Dedifferentiated amniotic fluid mesenchymal stem cell (primary cell): ENCODE measurements at regions not wholly inside any gene's neighbourhood (a gene's known extent, or its start where the extent isn't known, plus 50 kb on each side); places are given as distances from the start of the nearest gene placed in this dataset.
"Not testable (repeated sequence)": the region's sequence is repeated elsewhere in the genome, so short reads cannot be mapped to it uniquely, and the experiment has no call there.

Source experiments
- DNase-seq: peaks from one replicate; pipeline ENCODE4 v3.0.0-alpha.2; 2016; ENCODE audit errors: extremely low spot score

DNA sequence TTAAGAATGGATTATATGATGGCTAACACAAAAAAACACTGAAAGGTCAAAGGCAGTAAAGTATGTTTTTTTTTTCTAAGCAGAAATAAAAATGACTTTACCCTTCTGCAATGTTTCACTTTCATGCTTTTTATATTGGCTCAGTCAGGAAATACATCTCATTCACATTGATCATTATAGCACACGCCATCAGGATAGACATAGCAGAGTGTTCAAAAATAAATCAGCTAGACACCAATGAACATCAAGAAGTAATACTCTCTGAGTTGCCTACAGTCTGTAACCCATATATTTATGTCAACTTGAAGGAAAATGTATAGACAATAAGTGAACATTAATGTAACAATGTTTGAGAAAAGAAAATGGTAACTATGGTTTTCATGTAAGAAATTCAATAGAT is 535.2 kb upstream of the EPHA7 start:
- DNase-seq = no peak

DNA sequence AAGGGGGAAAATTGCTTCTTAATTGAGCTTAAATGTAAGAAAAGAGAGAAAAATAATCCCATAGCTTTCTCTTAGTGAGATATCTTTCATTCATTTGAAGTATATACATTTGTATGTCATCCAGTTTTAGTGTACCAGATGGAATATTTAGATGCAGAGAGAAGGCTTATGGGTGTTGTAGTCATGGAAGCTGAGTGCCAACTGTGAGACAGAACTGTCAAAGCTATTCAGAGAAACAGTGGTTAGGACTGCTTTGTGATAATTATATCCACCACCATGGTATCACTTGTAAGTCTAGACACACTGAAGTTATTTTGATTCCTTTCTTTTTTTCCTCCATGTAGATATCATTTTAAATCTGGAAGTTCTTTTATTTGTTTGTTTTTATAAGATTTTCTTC is 524.3 kb upstream of the EPHA7 start:
- DNase-seq = no peak

DNA sequence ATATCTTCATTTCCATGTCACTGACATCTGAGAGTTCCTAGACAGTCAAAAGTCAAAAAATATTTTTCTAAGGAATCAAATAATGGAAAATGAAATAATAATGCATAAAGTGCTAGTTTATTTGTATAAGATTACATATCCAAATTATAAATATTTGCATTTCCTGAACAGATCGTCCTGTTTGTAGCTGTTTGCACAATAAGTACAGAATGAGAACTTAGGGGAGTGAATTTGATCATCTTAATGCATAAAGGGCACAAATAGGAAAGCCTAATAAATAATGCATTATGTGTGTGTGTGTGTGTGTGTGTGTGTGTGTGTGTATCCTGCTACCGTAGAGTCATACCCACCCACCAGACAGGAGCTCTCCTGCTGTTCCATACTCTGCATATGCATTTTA is 521.0 kb upstream of the EPHA7 start:
- no peak for DNase-seq

DNA sequence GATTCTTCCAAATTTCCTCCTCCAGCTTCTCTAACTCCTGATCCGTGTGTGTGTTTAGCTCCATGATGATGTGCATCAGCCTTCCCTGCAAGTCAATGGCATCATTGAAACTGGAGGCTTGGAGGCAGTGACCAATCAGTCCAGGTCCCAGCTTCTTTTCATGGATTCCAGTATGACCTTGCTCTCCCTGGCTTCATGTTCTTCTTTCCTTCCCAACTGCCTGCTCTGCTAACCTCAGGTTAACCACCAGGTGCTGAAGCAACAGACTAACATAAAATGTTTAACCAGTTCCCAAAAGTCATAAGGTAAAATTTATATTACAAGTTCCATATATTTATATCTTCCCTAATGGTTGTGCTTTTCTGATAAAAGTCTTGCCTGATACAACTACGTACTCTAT is 512.8 kb upstream of the EPHA7 start:
- no peak for DNase-seq

DNA sequence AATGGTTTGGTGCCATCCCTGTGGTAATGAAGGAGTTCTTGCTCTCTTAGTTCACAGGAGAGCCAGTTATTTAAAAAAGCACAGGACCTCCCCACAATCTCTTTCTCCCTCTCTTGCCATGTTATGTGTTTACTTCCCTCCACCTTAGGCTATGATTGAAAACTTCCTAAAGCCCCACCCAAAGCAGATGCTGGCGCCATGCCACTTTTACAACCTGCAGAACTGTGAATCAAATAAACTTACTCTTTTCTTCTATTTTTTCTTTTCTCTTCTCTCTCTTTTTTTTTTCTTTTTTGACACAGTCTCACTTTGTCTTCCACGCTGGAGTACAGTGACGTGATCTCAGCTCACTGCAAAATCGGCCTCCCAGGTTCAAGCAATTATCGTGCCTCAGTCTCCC is 508.4 kb upstream of the EPHA7 start:
- no peak for DNase-seq

DNA sequence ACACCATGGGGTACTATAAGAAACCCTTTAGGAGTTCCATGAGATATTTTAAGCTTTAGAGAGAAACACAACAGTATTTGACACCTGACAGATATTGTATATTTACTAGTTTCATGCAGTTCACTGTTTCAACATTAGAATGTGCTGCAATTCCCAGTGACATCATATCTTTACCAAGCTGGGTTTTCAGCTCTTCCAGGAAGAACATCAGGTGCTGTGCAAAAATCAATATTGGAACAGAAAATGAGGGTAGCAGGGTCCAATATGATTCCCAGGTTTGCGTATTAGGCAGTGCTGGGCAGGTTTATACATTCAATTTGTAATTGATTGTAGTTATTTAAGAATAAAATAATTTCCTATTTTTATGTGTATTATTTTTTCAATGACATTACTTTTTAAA is 500.0 kb upstream of the EPHA7 start:
- DNase-seq = no peak

DNA sequence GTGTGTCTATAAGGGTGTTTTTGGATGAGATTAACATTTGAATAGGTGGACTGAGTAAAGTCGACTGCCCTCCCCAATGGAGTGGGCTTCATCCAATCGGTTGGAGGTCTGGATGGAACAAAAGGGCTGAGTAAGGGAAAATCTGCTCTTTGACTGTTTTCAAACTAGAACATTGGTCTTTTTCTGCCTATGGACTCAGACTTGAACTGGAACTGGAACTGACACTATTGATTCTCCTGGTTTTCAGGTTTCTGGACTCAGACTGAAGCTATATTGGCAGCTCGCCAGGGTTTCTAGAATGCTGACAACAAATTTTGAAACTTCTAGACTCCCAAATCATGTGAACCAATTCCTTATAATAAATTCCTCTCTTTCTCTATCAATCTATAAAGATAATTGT is 498.9 kb upstream of the EPHA7 start:
- DNase-seq = no peak

DNA sequence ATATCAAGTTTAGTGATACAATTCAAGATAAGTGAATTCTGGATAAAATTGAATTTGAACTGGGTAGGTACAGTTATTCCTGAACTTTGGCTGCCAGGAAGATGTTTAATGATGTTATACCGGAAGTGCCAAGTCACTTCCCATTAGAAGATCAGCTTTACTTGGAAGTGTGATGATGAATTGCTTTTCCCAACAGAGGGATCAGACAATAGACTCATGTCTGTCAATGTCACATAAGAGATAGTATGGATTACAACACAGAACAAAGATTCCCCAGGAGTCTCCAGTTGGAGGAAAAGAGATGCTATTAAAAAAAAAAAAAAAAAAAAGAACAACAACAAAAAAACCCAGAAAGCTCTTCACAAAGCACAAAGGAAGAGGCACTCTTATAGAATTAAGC is 497.9 kb upstream of the EPHA7 start:
- DNase-seq = no peak

DNA sequence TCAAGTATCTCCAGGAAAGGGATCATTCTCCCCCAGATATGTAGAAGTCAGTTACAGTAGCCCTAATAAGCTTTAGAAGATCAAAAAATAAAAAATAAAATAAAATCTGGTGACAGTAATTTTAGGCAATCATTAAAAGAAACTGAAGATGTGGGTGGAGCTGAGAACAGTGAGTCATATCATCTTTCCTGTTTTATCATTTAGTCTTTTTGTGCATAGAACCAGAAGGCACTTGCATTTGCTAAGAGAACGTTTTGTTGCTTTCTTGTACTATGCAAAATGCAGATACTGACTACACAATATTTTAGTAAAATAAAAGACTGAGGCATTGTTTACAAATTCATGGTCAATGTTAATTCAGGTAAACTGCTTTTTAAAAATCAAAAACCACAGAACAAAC is 497.4 kb upstream of the EPHA7 start:
- DNase-seq = no peak

DNA sequence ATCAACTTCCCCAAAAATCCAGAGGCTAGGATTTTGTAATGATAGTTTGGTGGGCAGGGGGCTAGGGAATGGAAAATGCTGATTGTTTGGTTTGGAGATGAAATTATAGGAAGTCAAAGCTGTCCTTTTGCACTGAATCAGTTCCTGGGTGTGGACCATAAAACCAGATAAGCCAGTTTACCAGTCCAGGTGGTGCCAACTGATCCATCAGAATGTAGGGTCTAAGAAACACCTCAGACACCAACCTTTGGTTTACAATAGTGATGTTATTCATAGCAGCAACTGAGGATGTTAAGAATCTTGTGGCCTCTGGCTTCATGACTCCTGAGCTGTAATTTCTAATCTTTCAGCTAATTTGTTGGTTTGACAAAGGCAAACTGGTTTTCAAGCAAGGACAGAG is 496.6 kb upstream of the EPHA7 start:
- no peak for DNase-seq

DNA sequence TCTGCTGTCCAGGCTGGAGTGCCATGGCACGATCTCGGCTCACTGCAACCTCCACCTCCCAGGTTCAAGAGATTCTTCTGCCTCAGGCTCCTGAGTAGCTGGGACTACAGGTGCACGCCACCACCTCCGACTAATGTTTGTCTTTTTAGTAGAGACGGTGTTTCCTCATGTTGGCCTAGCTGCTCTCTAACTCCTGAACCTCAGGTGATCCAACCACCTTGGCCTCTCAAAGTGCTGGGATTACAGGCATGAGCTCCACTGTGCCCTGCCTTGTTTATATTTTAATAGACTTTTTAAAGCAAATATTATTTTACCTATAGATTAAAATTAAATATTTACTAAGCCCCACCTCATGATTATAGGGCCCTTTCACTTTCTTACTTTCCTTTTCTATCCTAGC is 483.2 kb upstream of the EPHA7 start:
- DNase-seq = no peak

DNA sequence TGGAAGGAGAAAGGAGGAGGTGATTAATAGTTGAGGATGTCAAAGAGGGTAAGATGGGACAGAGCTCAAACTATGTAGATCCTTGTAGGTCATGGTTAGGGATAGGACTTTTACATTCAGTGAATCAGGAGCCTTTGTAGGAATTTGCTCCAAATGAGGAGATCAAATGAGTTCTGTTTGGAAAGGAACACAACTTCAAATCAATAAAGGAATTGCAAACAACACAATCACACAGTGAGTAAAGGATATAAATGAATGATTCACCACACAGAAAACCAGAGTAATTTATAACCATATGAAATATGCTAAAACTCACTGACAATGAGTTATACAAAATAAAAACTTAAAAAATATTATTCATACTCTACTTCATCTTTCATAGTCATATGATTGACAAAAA is 480.8 kb upstream of the EPHA7 start:
- no peak for DNase-seq

DNA sequence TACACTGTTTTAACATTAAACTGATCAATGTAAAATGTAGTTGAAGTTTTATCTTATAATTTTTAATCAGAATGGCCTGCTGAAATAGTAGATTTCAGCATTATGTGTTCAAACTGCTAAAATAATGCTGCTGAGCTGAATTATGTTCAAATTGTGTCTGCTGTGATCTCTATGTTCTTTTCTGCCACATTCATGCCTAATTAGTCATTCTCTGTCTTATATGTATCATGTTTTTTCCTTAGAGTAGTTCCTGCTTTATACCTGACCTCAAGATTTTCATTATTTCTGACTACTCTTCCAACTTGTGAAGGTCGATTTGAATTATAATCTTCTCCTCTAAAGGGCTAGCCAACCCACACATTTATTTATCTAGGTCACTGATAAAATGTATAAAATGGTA is 476.7 kb upstream of the EPHA7 start:
- DNase-seq = no peak

DNA sequence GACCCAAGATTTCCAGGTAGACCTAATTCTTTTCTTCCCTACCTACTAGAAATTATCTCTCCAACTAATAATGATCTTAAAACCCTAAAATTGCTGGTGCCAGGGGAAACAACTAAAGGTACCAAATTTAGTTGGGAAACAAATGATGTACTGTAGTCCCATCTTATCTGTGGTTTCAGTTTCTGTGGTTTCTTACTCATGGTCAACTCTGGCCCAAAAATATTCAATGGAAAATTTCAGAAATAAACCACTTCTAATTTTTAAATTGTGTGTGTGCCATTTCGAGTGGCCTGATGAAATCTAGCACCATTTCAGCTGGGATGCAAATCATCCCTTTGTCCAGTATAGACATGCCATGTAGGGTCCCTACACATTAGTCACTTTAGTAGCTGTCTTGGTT is 475.2 kb upstream of the EPHA7 start:
- DNase-seq = no peak

DNA sequence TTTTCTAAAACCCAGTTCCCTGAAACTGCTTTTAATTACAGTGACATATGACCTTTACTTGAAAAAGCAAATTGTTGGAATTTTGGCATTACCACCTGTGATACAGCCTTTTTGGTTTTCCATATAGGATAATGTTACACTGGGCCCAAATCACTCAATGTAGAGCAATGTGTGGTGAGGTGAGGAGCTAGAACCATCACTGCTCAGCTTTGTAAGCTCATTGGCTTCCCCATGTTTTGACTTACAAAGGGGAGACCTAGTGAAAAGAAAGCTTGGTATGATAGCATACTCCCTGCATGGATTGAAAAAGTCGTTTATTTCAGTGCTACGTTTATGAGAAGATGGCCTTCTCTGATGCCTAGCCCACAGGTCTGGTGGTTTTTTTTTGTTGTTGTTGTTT is 470.4 kb upstream of the EPHA7 start:
- no peak for DNase-seq

DNA sequence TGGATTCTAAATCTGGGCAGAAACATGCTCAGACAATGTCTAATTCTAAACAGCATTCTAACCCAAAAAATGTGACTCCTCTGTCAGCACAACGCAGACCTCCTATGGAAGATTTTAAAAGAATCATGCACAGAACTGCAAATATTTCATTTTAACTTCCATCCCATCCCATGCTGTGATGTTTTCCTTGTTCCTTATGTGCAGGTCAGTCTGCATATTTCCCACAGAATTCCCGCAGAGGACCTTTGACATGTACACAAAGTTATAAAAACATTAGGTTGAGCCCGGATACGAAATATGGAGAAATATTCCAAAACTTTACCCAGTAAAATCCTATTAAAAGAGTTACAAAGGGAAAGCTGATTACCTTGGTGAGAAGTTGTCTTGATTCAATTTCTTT is 467.1 kb upstream of the EPHA7 start:
- no peak for DNase-seq

DNA sequence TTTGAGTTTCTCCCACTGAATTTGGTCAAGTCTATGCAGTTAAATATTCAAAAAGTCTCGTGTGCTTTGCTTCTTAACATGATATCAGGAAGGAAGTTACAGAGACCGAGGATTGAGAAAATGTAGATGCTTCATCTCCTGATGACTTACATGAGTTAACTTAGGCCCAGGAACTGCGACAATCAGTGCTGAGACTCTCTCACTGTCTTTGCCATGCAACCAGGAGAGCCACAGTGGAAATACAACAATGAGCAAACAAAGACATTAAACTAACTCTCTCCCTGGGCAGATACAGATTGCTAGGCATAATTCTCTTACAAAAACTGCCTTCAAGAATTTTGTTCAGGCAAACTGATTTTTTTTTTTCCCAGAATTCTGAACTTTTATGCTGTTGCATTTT is 440.6 kb upstream of the EPHA7 start:
- no peak for DNase-seq

DNA sequence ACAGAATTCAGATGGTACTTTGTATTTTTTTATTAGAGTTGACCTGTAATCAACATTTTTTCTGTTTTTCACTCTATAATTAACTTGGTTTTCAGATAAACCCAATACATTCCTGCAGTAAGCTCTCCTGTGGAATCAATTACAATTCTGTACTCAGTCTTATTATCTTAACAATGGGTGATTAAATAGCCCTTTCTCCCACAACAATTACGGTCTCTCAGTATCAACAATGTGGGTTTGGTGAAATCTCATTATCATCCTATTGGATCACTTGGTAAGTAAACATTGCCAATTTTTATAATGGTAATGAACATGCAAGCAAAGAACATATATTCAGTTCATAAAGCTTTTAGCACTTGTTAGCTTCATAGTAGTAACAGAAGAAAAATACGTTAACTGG is 438.9 kb upstream of the EPHA7 start:
- no peak for DNase-seq

DNA sequence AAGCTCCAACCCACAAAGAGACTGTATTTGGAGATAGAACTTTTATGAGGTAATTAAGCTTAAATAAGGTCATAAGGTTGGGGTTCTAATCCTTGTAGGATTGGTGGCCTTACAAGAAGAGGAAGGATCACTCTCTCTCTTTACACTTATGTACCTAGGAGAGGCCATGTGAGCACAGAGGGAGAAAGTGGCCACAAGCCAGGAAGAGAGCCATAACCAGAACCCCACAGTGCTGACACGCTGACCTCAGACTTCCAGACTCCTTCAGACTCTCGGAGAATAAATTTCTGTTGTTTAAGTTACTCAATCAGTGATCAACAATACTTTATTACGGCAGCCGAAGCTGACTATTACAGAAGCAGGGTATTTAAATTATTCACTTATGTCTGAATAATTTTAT is 430.5 kb upstream of the EPHA7 start:
- no peak for DNase-seq

DNA sequence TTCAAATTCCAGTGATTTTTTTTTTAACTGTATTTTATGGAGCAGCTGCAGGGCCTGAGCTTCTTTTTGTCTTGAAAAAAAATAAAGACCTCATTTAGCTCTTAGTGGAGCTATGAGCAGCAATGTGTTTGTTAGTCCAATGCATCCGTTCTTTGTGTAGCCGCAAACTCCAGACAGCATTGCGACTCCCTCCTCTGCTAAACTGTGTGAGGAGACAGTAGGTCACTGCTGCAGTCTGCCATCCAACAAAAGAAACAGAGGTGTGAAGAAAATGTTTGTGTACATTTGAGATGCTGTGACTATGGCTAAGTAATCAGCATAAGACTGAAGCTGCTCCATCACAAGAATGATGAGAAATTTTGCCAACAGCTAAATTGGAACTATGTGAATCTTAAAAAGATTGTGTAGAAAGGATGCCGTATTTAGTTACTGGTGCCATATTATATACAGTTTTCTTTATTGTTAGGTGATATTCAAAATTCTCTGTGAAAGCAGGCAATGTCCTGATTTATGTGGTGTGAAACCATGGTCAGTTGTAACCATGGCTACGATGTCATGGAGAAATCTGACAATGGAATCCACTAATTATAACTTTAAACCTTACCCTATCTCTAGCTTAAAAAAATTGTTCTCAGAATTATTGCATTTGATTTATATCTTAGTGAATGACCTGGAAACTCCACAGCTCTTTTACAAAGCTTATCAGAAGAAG is 428.8 kb upstream of the EPHA7 start:
- no peak for DNase-seq

DNA sequence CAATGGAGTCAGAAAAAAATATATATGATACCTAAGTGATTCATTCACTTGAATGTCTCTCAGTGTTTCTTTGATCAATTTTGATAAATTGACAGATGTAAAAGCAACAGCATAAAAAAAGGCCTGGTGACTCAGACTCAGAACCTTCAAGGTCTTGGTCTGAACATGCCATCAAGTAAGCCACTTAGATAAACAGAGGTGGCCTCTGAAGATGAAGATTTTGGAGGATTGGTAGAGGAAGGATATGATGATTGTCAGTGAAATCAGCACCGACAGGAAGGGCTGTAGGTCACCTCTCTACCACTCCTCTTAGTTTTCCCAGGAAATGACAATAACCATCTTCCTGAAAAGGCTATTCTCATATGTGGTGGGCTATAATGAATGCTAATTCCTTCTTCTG is 422.8 kb upstream of the EPHA7 start:
- no peak for DNase-seq

DNA sequence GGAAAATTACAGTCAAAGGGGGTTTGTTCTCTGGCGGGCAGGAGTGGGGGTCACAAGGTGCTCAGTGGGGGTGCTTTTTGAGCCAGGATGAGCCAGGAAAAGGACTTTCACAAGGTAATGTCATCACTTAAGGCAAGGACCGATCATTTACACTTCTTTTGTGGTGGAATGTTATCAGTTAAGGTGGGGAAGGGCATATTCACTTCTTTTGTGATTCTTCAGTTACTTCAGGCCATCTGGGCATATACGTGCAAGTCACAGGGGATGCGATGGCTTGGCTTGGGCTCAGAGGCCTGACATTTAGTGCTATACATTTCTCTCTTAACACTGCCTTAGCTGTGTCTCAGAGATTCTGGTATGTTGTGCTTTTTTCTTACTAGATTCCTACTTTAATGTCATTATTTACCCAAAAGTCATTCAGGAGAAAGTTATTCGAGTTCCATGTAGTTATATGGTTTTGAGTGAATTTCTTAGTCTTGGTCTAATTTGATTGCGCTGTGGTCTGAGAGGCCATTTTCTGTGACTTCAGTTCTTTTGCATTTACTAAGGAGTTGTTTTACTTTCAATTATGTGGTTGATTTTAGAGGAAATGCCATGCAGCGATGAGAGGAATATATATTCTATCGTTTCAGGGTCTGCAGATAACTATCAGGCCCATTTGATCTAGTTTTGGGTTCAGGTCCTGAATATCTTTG is 416.2 kb upstream of the EPHA7 start:
- peak; percentile 1 for DNase-seq

DNA sequence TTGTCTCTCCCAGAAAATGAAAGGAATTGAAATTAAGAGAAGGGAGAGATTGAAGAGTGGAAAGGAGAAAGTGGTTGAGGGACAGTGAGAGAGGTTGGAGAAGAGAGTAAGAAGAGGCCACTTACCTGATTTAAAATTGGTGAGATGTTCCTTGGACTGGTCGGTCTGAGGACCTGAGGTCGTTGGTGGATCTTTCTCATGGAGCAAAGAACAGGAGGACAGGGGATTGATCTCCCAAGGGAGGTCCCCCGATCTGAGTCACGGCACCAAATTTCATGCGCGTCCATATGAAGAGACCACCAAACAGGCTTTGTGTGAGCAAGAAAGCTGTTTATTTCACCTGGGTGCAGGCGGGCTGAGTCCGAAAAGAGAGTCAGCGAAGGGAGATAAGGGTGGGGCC is 415.7 kb upstream of the EPHA7 start:
- not testable (repeated sequence) for DNase-seq

DNA sequence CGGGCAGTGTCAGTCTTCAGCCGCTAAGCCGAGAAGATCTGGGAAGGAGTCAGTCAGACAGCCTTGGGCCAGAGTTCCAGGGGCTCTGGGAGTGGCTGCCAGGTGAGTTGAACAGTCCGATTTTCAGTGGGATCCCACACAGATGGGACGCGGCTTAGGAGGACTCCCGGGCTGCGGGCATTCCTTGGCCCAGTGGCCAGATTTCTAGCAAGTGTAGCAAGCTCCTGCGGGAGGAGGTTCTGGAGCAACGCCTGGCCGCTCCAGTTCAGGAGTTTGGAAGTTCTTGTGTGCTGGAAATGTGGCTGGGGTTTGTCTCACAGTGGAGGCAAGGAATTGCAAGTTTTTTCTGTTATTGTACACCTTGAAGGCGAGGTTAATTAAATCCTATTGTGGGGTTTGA is 414.0 kb upstream of the EPHA7 start:
- not testable (repeated sequence) for DNase-seq
